ENCODE measurements at regions not wholly inside any gene's neighbourhood (a gene's known extent, or its start where the extent isn't known, plus 50 kb on each side); places are given as distances from the start of the nearest gene placed in this dataset.

- Histone ChIP-seq H3K27ac (ENCODE audit: extremely low read depth, low read depth, low read length) (no peak overlapping the region), H3K27me3 (ENCODE audit: control insufficient read depth in 2 of 2, insufficient read depth in 2 of 2, low read length in 2 of 2) (no peaks in the 10 kb centered on the region), H3K4me2 (ENCODE audit: insufficient read depth, low read length) (no peak overlapping the region), H4K20me1 (replicated peaks; ENCODE audit: control insufficient read depth, insufficient read depth, low read length) (no peaks in the 10 kb centered on the region), H3K79me2 (ENCODE audit: control insufficient read depth, insufficient read depth, low read length) (no peaks in the 10 kb centered on the region), H3K4me3 (no peak overlapping the region), H3K4me1 (replicated peaks in 1 of 2; ENCODE audit: control insufficient read depth in 2 of 2, insufficient read depth in 2 of 2, low read length in 2 of 2) (no peaks in the 10 kb centered on the region), H2AFZ (ENCODE audit: low read depth, low read length) (no peak overlapping the region), H3K36me3 (ENCODE audit: control insufficient read depth, insufficient read depth, low read length) (no peaks in the 10 kb centered on the region), H3K9me1 (ENCODE audit: control insufficient read depth, insufficient read depth, low read length) (no peaks in the 10 kb centered on the region), H3K9ac (ENCODE audit: insufficient read depth in 1 of 2, low read depth in 2 of 2, low read length in 2 of 2) (no peak overlapping the region), H3K9me3 (replicated peaks; ENCODE audit: control insufficient read depth, insufficient read depth, low read depth, low read length) (peaks cover 3% of the 10 kb centered on the region; the same call in 1 of the 2 replicates)
- intact Hi-C loops (cut with micrococcal nuclease) (loop anchor here (1.0 to 10.0 kb wide), 2 partner anchors 316 to 677 kb away; no protein-coding TSS in a partner anchor), in situ Hi-C loops (cut with MboI) (no loop called here)
- 0% methylated on average over 2 of the region's 2 CpGs for WGBS (ENCODE audit: insufficient coverage, low coverage, missing lambda C conversion rate)
- ChIA-PET POLR2A (interaction anchor here (1.2 kb wide), 1 partner anchor 48 kb away, joined by 3 read pairs; no protein-coding TSS in a partner anchor), CTCF (ENCODE audit: low intra/inter-chr PET ratio) (interaction anchor here (0.6 to 1.2 kb wide), 2 partner anchors 676 to 1668 kb away, joined by 3 to 6 read pairs; no protein-coding TSS in a partner anchor)
- FAIRE-seq (peak; percentile 19), ATAC-seq (no peak), DNase-seq (ENCODE audit: extremely low read depth in 1 of 4, low spot score in 3 of 4) (peak in 3 of 4 experiments; percentile 6 to 26 (median 8))
- BruUV-seq (replicated peaks) = no TSS peak
- TF ChIP-seq ZNF561 (CRISPR knock-in tag; conservative IDR thresholded peaks at IDR 0.05) = no peak
- TF ChIP-seq ZNF449 (CRISPR knock-in tag; IDR thresholded peaks at IDR 0.05) = no peak
- no peak for TF ChIP-seq ZNF740 (CRISPR knock-in tag; IDR thresholded peaks at IDR 0.05)
- TF ChIP-seq ZNF740 (tag; IDR thresholded peaks at IDR 0.05) = no peak
- peak; percentile 57; the same call in 1 of the 2 replicates for TF ChIP-seq REST (IDR thresholded peaks at IDR 0.05; ENCODE audit: borderline replicate concordance)
- no peak for TF ChIP-seq REST (CRISPR knock-in tag; IDR thresholded peaks at IDR 0.05; ENCODE audit: low read depth)
- no peak for TF ChIP-seq ZNF77 (CRISPR knock-in tag; IDR thresholded peaks at IDR 0.05)
- TF ChIP-seq, protein P1, sequence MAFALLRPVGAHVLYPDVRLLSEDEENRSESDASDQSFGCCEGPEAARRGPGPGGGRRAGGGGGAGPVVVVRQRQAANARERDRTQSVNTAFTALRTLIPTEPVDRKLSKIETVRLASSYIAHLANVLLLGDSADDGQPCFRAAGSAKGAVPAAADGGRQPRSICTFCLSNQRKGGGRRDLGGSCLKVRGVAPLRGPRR (CRISPR knock-in tag; IDR thresholded peaks at IDR 0.05) = no peak
- no peak for TF ChIP-seq CBX3 (IDR thresholded peaks at IDR 0.05; ENCODE audit: borderline replicate concordance in 1 of 2, low read length in 2 of 2)
- TF ChIP-seq LEF1 (IDR thresholded peaks at IDR 0.05) = no peak
- TF ChIP-seq SMARCE1 (IDR thresholded peaks at IDR 0.05) = no peak
These were observed 751.2 kb downstream of the JRKL start for GRCh38 chr11:97140885-97141494.

All from K562 (cell line).